ENCODE measurements at regions not wholly inside any gene's neighbourhood (a gene's known extent, or its start where the extent isn't known, plus 50 kb on each side); places are given as distances from the start of the nearest gene placed in this dataset.
"Not testable (repeated sequence)": the region's sequence is repeated elsewhere in the genome, so short reads cannot be mapped to it uniquely, and the experiment has no call there.

GRCh38 chr14:56452940-56453339 is 126.7 kb upstream of the TMEM260 start:
- no peak overlapping the region for H3K4me3 ChIP-seq (ENCODE audit: low read depth, low read length)
- DNase-seq (ENCODE audit: low read depth): no peak
- no peak for TF ChIP-seq CTCF (IDR thresholded peaks at IDR 0.05; ENCODE audit: insufficient read depth, low read length)

GRCh38 chr14:56454680-56455079 is 124.9 kb upstream of the TMEM260 start:
- H3K4me3 ChIP-seq (ENCODE audit: low read depth, low read length); DNase-seq (ENCODE audit: low read depth): not testable (repeated sequence)

GRCh38 chr14:56460469-56460868 is 119.1 kb upstream of the TMEM260 start:
- DNase-seq (ENCODE audit: low read depth): no peak
- no peak for TF ChIP-seq CTCF (IDR thresholded peaks at IDR 0.05; ENCODE audit: insufficient read depth, low read length)
- no peak overlapping the region for H3K4me3 ChIP-seq (ENCODE audit: low read depth, low read length)

- no peak overlapping the region for H3K4me3 ChIP-seq (ENCODE audit: low read depth, low read length)
- DNase-seq (ENCODE audit: low read depth): no peak
- TF ChIP-seq CTCF (IDR thresholded peaks at IDR 0.05; ENCODE audit: insufficient read depth, low read length): no peak
Measured at GRCh38 chr14:56461276-56462275, 118.0 kb upstream of the TMEM260 start.

- no peak for TF ChIP-seq CTCF (IDR thresholded peaks at IDR 0.05; ENCODE audit: insufficient read depth, low read length)
- DNase-seq (ENCODE audit: low read depth): no peak
- no peak overlapping the region for H3K4me3 ChIP-seq (ENCODE audit: low read depth, low read length)
Measured at GRCh38 chr14:56463271-56463890, 116.2 kb upstream of the TMEM260 start.

- H3K4me3 ChIP-seq (ENCODE audit: low read depth, low read length): no peak overlapping the region
- no peak for TF ChIP-seq CTCF (IDR thresholded peaks at IDR 0.05; ENCODE audit: insufficient read depth, low read length)
- no peak for DNase-seq (ENCODE audit: low read depth)
Measured at GRCh38 chr14:56471056-56471455, 108.5 kb upstream of the TMEM260 start.

- no peak overlapping the region for H3K4me3 ChIP-seq (ENCODE audit: low read depth, low read length)
- peak; percentile 66 for DNase-seq (ENCODE audit: low read depth)
- peak; percentile 84 for TF ChIP-seq CTCF (IDR thresholded peaks at IDR 0.05; ENCODE audit: insufficient read depth, low read length)
Measured at GRCh38 chr14:56474419-56475022, 105.1 kb upstream of the TMEM260 start.
